CD4-positive, alpha-beta T cell (primary cell): ENCODE measurements at regions not wholly inside any gene's neighbourhood (a gene's known extent, or its start where the extent isn't known, plus 50 kb on each side); places are given as distances from the start of the nearest gene placed in this dataset.

Experiments used
- ATAC-seq: fragments of 200-7000 bp; cut with Tn5 transposase; one replicate; pipeline ENCODE4 v1.10.0; 2022; ENCODE audit warnings: mild to moderate bottlenecking; ENCODE audit not compliant: poor library complexity
- CTCF ChIA-PET: fragments of 350-600 bp; sonication (Branson Sonifier 250); formaldehyde crosslinking; loops from one replicate; lab custom pipeline; 2021; ENCODE audit warnings: antibody characterized with exemption, inconsistent platforms; lab: Charles Lee
- POLR2A ChIA-PET: fragments of 350-600 bp; sonication (Branson Sonifier 250); formaldehyde crosslinking; loops from one replicate; lab custom pipeline; 2021; ENCODE audit warnings: antibody characterized with exemption, inconsistent platforms; lab: Charles Lee
- DNase-seq, 14 experiments: peaks; one replicate each; pipeline ENCODE4 v3.0.0-alpha.2; 2013 to 2020; ENCODE audit warnings: mixed read lengths in 2 of 14
- H3K27ac ChIP-seq, 2 donors: one replicate each; pipeline versions ENCODE4 v1.5.1 to v1.7.0; 2013; ENCODE audit warnings: low read length in 2 of 2, low read depth in 1 of 2, mild to moderate bottlenecking in 1 of 2
- H3K27me3 ChIP-seq, 2 experiments: 1 replicate in 1 of 2; 2 replicates in 1 of 2; pipeline versions ENCODE4 v1.6.1 to v1.7.0; 2013; ENCODE audit warnings: low read length in 2 of 2, control low read depth in 1 of 2, mild to moderate bottlenecking in 1 of 2, moderate library complexity in 1 of 2; ENCODE audit not compliant: insufficient read depth in 2 of 2, control insufficient read depth in 1 of 2
- H3K36me3 ChIP-seq: one replicate; pipeline ENCODE4 v1.6.1; 2013; ENCODE audit warnings: low read length, control low read depth; ENCODE audit not compliant: insufficient read depth
- H3K4me1 ChIP-seq: one replicate; pipeline ENCODE4 v1.6.1; 2013; ENCODE audit warnings: low read length, control low read depth; ENCODE audit not compliant: insufficient read depth
- H3K4me3 ChIP-seq: one replicate; pipeline ENCODE4 v1.5.1; 2013; ENCODE audit warnings: mild to moderate bottlenecking, low read length, moderate library complexity
- H3K9me3 ChIP-seq, 2 experiments: 1 replicate in 1 of 2; 2 replicates in 1 of 2; pipeline versions ENCODE4 v1.6.1 to v1.7.0; 2013; ENCODE audit warnings: low read length in 2 of 2, mild to moderate bottlenecking in 2 of 2, control low read depth in 1 of 2, moderate library complexity in 1 of 2; ENCODE audit not compliant: control insufficient read depth in 1 of 2, insufficient read depth in 1 of 2
- H3K27ac Mint-ChIP-seq: one replicate; pipeline ENCODE4 v1.8.0; 2020; ENCODE audit warnings: mixed read lengths
- H3K27me3 Mint-ChIP-seq: one replicate; pipeline ENCODE4 v1.8.0; 2021; ENCODE audit warnings: mixed read lengths
- H3K36me3 Mint-ChIP-seq: one replicate; pipeline ENCODE4 v1.8.0; 2021; ENCODE audit warnings: low read depth, mixed read lengths
- H3K4me1 Mint-ChIP-seq: one replicate; pipeline ENCODE4 v1.8.0; 2021; ENCODE audit warnings: low read depth, mixed read lengths
- H3K4me3 Mint-ChIP-seq: one replicate; pipeline ENCODE4 v1.8.0; 2020; ENCODE audit warnings: mild to moderate bottlenecking, mixed read lengths
- H3K9me3 Mint-ChIP-seq: one replicate; pipeline ENCODE4 v1.8.0; 2020; ENCODE audit warnings: mixed read lengths
- intact Hi-C, 2 experiments: fragments of 100-400 bp; cut with DNase I in 1 of 2; cut with micrococcal nuclease in 1 of 2; formaldehyde crosslinking; loops; one replicate each; pipeline versions ENCODE4 v1.15.1 to v1.9.0; 2023 to 2025; cut with DNase I, micrococcal nuclease
- TF ChIP-seq, protein P1 (sequence below): fragments of 200-600 bp; IDR thresholded peaks from one replicate; pipeline ENCODE4 v1.8.0; 2022; ENCODE audit warnings: antibody characterized with exemption, mild to moderate bottlenecking

DNA sequence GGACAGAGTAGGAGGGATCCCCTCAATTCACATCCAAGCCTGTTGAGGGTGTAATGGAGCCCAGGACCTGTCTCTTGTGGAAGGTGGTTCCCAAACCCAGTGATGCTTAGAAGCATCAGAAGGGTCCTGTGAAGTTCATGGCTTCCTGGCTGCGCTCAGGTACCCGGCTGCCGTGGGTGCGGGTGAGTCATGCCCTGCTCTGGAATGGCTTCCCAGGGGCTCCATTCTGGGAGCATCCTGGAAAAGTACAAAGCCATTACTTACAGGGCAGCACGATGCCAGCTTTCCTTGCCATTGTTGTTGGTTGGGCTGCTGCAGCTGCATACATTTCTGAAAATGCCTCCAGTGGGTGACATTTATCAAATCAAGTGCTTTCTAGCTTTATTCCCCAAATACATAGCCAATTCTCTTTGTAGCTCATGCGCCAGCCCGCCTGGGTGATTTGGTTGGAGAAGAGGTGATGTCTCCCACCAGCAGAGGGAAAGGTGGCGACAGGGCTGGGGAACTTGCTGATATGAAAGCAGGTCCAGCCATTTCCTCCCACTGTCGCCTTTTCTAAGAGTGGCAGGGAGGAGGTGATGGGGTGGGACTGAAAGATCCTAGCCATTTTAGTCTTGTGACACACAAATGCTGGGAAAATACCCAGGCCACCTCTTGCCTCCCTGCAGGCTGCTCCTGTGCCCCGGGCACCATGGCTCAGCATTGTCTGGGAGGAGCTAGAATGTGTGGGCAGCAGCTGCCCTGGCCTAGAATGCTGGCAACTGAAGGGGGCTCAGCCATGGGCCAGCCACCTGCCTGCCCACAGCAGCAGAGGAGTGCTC lies 65.9 kb upstream of the HPCAL1 start:
- no peaks in the 10 kb centered on the region for H3K4me1 ChIP-seq
- ATAC-seq: no peak
- H3K9me3 ChIP-seq: no peaks in the 10 kb centered on the region
- intact Hi-C loops: no loop called here
- H3K27me3 ChIP-seq: no peaks in the 10 kb centered on the region
- Mint-ChIP-seq H3K27ac (no peak overlapping the region), H3K9me3 (no peaks in the 10 kb centered on the region), H3K27me3 (no peaks in the 10 kb centered on the region), H3K4me3 (no peak overlapping the region), H3K36me3 (no peaks in the 10 kb centered on the region), H3K4me1 (no peaks in the 10 kb centered on the region)
- ChIA-PET CTCF (no interaction called here), POLR2A (no interaction called here)
- DNase-seq: no peak
- TF ChIP-seq, protein P1, sequence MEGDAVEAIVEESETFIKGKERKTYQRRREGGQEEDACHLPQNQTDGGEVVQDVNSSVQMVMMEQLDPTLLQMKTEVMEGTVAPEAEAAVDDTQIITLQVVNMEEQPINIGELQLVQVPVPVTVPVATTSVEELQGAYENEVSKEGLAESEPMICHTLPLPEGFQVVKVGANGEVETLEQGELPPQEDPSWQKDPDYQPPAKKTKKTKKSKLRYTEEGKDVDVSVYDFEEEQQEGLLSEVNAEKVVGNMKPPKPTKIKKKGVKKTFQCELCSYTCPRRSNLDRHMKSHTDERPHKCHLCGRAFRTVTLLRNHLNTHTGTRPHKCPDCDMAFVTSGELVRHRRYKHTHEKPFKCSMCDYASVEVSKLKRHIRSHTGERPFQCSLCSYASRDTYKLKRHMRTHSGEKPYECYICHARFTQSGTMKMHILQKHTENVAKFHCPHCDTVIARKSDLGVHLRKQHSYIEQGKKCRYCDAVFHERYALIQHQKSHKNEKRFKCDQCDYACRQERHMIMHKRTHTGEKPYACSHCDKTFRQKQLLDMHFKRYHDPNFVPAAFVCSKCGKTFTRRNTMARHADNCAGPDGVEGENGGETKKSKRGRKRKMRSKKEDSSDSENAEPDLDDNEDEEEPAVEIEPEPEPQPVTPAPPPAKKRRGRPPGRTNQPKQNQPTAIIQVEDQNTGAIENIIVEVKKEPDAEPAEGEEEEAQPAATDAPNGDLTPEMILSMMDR: no peak
- no peak overlapping the region for H3K27ac ChIP-seq
- no peak overlapping the region for H3K4me3 ChIP-seq
- no peaks in the 10 kb centered on the region for H3K36me3 ChIP-seq

DNA sequence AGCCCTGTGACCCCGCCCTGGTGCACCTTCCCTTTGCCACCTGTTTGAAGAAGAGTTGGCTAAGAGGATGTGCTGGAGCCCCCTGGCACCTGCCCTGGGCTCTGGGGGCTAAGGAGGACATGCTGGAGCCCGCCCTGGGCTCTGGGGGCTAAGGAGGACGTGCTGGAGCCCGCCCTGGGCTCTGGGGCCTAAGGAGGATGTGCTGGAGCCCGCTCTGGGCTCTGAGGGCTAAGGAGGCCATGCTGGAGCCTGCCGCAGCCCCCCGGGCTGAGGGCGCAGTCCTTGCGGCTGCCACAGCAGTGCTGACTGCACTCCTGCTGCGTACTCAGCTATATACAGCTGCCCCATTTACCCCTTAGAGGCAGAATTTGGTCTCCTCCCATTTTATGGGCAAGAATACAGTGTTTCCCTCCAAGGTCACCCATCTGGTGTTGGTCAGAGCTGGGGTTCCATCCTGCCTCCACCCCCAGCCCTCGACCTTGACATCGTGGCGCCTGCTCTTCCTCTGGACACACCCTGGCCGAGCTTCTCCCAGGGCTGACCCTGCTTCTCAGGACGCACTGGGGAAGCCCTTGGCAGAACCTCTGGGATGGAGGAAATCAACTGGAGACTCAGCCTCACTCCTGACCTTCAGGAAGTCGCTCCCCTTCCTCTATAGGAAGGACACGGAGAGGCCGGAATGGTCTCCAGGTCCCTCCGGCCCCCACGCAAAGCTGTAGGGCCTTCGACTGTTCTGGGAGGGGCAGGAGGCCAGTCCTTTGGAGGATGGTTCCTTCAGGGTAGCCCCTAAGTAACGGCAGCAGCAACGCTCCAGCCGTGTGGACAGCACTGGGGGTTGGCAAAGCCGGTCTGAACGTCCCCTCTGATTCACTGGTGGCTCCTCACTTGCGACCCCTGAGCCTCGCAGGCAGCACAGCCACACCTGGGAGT lies 65.0 kb upstream of the HPCAL1 start:
- Histone ChIP-seq H3K4me3 (no peak overlapping the region), H3K36me3 (no peaks in the 10 kb centered on the region), H3K4me1 (no peaks in the 10 kb centered on the region), H3K27me3 (no peaks in the 10 kb centered on the region), H3K27ac (no peak overlapping the region), H3K9me3 (no peaks in the 10 kb centered on the region)
- no peak for DNase-seq
- intact Hi-C loops: no loop called here
- H3K36me3 Mint-ChIP-seq: no peaks in the 10 kb centered on the region
- no peak for ATAC-seq
- TF ChIP-seq, protein P1: no peak
- no peaks in the 10 kb centered on the region for H3K27me3 Mint-ChIP-seq
- no peaks in the 10 kb centered on the region for H3K4me1 Mint-ChIP-seq
- H3K4me3 Mint-ChIP-seq: no peak overlapping the region
- CTCF ChIA-PET: no interaction called here
- no peaks in the 10 kb centered on the region for H3K9me3 Mint-ChIP-seq
- no peak overlapping the region for H3K27ac Mint-ChIP-seq
- POLR2A ChIA-PET: no interaction called here

DNA sequence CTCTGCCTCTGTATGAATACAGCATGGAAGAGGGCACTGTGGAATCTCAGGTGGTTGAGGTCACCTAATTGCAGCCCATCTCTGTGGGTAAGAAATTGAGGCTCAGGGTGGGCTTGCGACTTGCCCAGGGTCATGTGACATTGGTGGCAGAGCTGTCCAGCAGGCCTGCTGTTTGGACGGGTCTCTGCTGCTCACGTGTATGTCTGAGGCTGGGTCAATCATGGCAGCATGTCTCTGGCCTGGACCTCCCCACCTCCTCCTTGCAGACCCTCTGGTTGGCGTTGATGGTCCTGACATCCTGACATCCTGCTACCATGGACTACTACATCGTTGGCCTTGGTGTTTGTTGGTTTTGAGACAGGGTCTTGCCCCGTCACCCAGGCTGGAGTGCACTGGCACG lies 64.3 kb upstream of the HPCAL1 start:
- TF ChIP-seq, protein P1: no peak
- Histone ChIP-seq H3K9me3 (no peaks in the 10 kb centered on the region), H3K36me3 (no peaks in the 10 kb centered on the region), H3K4me3 (no peak overlapping the region), H3K4me1 (no peaks in the 10 kb centered on the region), H3K27me3 (no peaks in the 10 kb centered on the region), H3K27ac (no peak overlapping the region)
- Mint-ChIP-seq H3K27me3 (no peaks in the 10 kb centered on the region), H3K36me3 (no peaks in the 10 kb centered on the region), H3K9me3 (no peaks in the 10 kb centered on the region), H3K4me1 (no peaks in the 10 kb centered on the region), H3K4me3 (no peak overlapping the region), H3K27ac (no peak overlapping the region)
- ATAC-seq: no peak
- POLR2A ChIA-PET: no interaction called here
- intact Hi-C loops: no loop called here
- DNase-seq: no peak
- CTCF ChIA-PET: no interaction called here
